Body of pancreas (tissue), 4 donors: ENCODE measurements at regions not wholly inside any gene's neighbourhood (a gene's known extent, or its start where the extent isn't known, plus 50 kb on each side); places are given as distances from the start of the nearest gene placed in this dataset.

Experiments used
- ATAC-seq: fragments of 150-250 bp; one replicate; pipeline ENCODE4 v1.9.1; 2016
- DNase-seq, 4 donors: peaks; one replicate each; pipeline ENCODE4 v3.0.0-alpha.2; 2019
- H3K27ac ChIP-seq, 4 donors: fragments of 200-600 bp; sonication (generic); 1 replicate in 3 of 4; 2 replicates in 1 of 4; pipeline versions ENCODE4 v1.5.1 to v1.6.1; 2016 to 2019; ENCODE audit warnings: mild to moderate bottlenecking in 1 of 4, mixed read lengths in 1 of 4, moderate library complexity in 1 of 4
- H3K27me3 ChIP-seq, 2 donors: fragments of 200-600 bp; sonication (generic); one replicate each; pipeline ENCODE4 v1.6.0; 2016; ENCODE audit warnings: mild to moderate bottlenecking in 1 of 2
- H3K36me3 ChIP-seq, 2 donors: fragments of 200-600 bp; sonication (generic); replicated peaks in 1 of 2; 2 replicates each; pipeline ENCODE4 v1.5.1; 2016; ENCODE audit warnings: low read depth in 2 of 2; ENCODE audit not compliant: insufficient read depth in 1 of 2
- H3K4me1 ChIP-seq: fragments of 200-600 bp; sonication (generic); one replicate; pipeline ENCODE4 v1.6.0; 2016
- H3K4me3 ChIP-seq, 2 donors: fragments of 200-600 bp; sonication (generic); 1 replicate in 1 of 2; 2 replicates in 1 of 2; pipeline ENCODE4 v1.5.1; 2016 to 2019
- H3K9me3 ChIP-seq, 3 donors: fragments of 200-600 bp; sonication (generic); 1 replicate in 2 of 3; 2 replicates in 1 of 3; pipeline ENCODE4 v1.5.1; 2016
- POLR2A ChIP-seq, 3 donors: fragments of 450-650 bp; IDR thresholded peaks; one replicate each; pipeline ENCODE4 v1.6.1; 2016; ENCODE audit warnings: antibody characterized with exemption in 3 of 3, mild to moderate bottlenecking in 2 of 3
- WGBS, 2 donors: methylation state at CpG; one replicate each; pipeline ENCODE4 v1.1.5; 2017; 5-methylcytosine and 5-hydroxymethylcytosine counted together
- intact Hi-C: fragments of 100-400 bp; cut with DNase I; formaldehyde crosslinking; loops from one replicate; pipeline ENCODE4 v1.15.1; 2023
- TF ChIP-seq, protein P1 (sequence below), 7 experiments: fragments of 450-650 bp in 4 of 7; fragments of 200-600 bp in 3 of 7; sonication (generic) in 3 of 7; IDR thresholded peaks; one replicate each; pipeline ENCODE4 v1.5.1; 2016 to 2019; ENCODE audit warnings: antibody characterized with exemption in 7 of 7

DNA sequence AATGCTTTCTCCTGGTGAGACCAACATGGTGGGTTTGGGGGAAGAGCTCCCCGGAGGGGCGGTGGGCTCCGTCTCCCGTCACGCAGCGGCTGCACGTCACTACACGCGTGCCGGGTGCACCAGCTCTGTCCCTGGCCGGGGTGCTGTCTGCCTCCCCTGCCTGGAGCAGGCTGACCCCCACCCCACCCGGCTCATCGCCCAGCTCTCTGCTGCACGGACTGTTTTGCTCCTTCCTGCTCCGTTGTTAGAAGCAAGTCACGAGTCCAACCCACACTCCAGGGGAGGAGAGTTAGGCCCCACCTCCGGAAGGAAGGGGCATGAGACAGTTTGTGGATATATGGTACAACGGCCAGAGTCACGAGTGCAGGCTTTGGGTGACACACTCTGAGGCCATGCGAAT, 364.9 kb downstream of the BRD1 start:
- no peaks in the 10 kb centered on the region for H3K4me1 ChIP-seq
- intact Hi-C loops: no loop called here
- H3K4me3 ChIP-seq: no peak overlapping the region
- TF ChIP-seq, protein P1, sequence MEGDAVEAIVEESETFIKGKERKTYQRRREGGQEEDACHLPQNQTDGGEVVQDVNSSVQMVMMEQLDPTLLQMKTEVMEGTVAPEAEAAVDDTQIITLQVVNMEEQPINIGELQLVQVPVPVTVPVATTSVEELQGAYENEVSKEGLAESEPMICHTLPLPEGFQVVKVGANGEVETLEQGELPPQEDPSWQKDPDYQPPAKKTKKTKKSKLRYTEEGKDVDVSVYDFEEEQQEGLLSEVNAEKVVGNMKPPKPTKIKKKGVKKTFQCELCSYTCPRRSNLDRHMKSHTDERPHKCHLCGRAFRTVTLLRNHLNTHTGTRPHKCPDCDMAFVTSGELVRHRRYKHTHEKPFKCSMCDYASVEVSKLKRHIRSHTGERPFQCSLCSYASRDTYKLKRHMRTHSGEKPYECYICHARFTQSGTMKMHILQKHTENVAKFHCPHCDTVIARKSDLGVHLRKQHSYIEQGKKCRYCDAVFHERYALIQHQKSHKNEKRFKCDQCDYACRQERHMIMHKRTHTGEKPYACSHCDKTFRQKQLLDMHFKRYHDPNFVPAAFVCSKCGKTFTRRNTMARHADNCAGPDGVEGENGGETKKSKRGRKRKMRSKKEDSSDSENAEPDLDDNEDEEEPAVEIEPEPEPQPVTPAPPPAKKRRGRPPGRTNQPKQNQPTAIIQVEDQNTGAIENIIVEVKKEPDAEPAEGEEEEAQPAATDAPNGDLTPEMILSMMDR (IDR thresholded peaks at IDR 0.05): no peak
- TF ChIP-seq POLR2A (IDR thresholded peaks at IDR 0.05): no peak
- H3K36me3 ChIP-seq: no peaks in the 10 kb centered on the region
- H3K9me3 ChIP-seq: no peaks in the 10 kb centered on the region
- WGBS, 2 donors: 53 to 69% methylated on average over 20 of the region's 20 CpGs
- H3K27ac ChIP-seq: no peak overlapping the region
- peaks cover 0 to 3% of the 10 kb centered on the region in 2 donors for H3K27me3 ChIP-seq
- no peak for ATAC-seq
- peak in 1 of 4 donors; percentile 5 for DNase-seq

DNA sequence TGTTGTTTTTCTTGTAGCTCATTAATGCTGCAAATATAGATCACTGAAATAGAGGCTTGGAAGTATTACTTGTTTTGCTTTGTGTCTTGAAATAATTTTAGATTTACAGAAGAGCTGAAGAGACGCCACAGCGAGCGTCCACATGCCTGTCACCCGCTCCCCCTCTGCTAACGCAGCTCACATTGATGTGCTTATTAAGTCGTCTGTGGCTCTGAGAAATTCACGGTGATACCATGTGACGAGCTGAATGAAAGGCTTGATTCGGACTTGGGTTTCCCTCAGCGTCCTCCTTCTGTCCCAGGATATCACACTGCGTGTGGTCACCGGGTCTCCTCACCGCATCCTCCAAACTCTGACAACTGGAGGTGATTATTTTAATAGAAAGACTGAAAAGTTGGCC, 365.4 kb downstream of the BRD1 start:
- WGBS, 2 donors: 71 to 74% methylated on average over 13 of the region's 13 CpGs

DNA sequence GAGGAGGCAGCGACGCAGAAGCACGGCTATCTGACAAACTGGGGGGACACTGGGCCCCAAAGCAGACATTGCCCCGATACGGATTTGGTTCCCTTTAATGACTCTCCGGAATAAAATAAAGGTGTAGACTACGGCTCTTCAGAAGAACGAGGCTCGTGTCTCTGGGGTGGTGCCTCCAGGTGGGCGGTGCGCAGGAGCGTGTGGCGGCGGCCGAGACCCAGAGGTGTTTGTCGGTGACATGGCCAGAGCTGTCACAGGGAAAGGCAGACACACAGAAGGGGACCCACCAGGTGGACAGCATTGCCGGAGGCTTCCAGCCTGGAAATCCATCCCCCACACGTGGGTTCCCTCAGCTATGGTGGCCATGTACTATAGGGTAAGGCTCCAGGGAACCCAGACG, 366.0 kb downstream of the BRD1 start:
- 60 to 75% methylated on average over 18 to 19 of the region's 19 CpGs for WGBS, 2 donors
- ATAC-seq: no peak

More for the DNA sequence above, 365.4 kb downstream of the BRD1 start:
- no peak overlapping the region for H3K27ac ChIP-seq
- intact Hi-C loops: no loop called here
- ATAC-seq (no peak), DNase-seq (no peak)
- no peaks in the 10 kb centered on the region for H3K36me3 ChIP-seq
- no peak overlapping the region for H3K4me3 ChIP-seq
- H3K27me3 ChIP-seq: peaks cover 0 to 3% of the 10 kb centered on the region in 2 donors
- TF ChIP-seq, protein P1 (IDR thresholded peaks at IDR 0.05): no peak
- TF ChIP-seq POLR2A (IDR thresholded peaks at IDR 0.05): no peak
- no peaks in the 10 kb centered on the region for H3K4me1 ChIP-seq
- H3K9me3 ChIP-seq: no peaks in the 10 kb centered on the region

DNA sequence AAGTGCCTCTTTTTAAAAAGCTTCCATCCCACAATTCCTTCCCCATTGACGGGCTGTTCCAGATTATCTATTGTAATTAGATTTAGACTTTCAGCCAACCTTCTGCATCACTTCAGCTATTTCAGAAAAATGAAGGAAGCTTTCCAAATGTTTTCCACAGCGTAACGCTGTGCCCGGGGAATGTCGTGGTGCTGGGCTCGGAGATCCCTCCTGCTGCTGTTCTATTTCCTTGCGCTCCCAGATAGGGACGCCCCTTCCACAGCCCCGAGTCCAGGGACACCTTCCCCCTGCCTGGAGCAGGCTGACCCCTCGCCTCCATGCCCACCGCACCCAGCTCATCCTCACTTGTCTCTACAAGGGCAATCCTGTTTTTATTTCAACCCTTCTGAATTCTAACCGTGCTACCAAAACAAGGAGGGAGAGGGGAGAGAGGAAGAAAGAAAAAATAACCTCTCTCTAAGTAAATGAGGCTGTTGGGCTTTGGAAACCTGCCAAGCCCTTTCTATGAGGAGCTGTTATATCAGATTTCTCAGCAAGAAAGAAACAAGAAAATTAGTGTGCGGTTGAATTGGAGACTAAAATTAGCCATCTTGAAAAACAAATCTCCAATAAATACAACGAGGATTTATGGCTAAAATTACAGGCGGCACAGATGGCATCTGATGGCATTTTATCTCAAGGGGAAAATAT, 366.9 kb downstream of the BRD1 start:
- ATAC-seq: no peak
- intact Hi-C loops: no loop called here
- Histone ChIP-seq H3K4me1 (no peaks in the 10 kb centered on the region), H3K9me3 (no peaks in the 10 kb centered on the region), H3K27me3 (peaks cover 0 to 3% of the 10 kb centered on the region in 2 donors), H3K27ac (no peak overlapping the region), H3K4me3 (no peak overlapping the region), H3K36me3 (no peaks in the 10 kb centered on the region)
- no peak for TF ChIP-seq POLR2A (IDR thresholded peaks at IDR 0.05)
- TF ChIP-seq, protein P1 (IDR thresholded peaks at IDR 0.05): no peak
- DNase-seq: no peak
- WGBS, 2 donors: 25 to 34% methylated on average over 15 of the region's 15 CpGs

More for the DNA sequence above, 366.0 kb downstream of the BRD1 start:
- no peaks in the 10 kb centered on the region for H3K9me3 ChIP-seq
- peaks cover 0 to 3% of the 10 kb centered on the region in 2 donors for H3K27me3 ChIP-seq
- no peaks in the 10 kb centered on the region for H3K36me3 ChIP-seq
- H3K4me3 ChIP-seq: no peak overlapping the region
- H3K4me1 ChIP-seq: no peaks in the 10 kb centered on the region
- DNase-seq: no peak
- no peak overlapping the region for H3K27ac ChIP-seq
- TF ChIP-seq, protein P1 (IDR thresholded peaks at IDR 0.05): no peak
- TF ChIP-seq POLR2A (IDR thresholded peaks at IDR 0.05): no peak
- intact Hi-C loops: no loop called here

DNA sequence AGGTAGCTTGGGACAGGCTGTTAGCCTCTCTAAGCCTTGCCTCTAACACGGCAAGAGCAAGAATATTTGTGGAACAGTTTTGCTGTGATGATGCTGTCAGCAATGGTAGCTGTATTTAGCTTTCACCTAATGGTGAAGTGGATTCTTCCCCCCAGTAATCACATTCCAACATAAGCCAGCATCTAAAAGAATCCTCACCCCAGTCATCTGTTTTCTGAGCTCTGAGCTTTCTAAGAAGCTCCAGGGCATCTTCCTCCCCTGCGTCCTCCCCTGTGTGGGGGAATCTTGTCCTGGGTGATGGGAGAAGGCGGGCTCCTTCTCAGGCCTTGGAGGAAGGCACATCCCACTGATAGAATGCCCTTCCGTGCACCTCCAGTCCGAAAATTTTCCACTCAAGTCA, 367.6 kb downstream of the BRD1 start:
- H3K27ac ChIP-seq: no peak overlapping the region
- 44 to 50% methylated on average over 5 of the region's 5 CpGs for WGBS, 2 donors
- no peaks in the 10 kb centered on the region for H3K36me3 ChIP-seq
- no peak for TF ChIP-seq POLR2A (IDR thresholded peaks at IDR 0.05)
- TF ChIP-seq, protein P1 (IDR thresholded peaks at IDR 0.05): no peak
- ATAC-seq (no peak), DNase-seq (no peak)
- intact Hi-C loops: no loop called here
- H3K9me3 ChIP-seq: no peaks in the 10 kb centered on the region
- no peak overlapping the region for H3K4me3 ChIP-seq
- H3K27me3 ChIP-seq: peaks cover 0 to 3% of the 10 kb centered on the region in 2 donors
- H3K4me1 ChIP-seq: no peaks in the 10 kb centered on the region
